ENCODE measurements at regions not wholly inside any gene's neighbourhood (a gene's known extent, or its start where the extent isn't known, plus 50 kb on each side); places are given as distances from the start of the nearest gene placed in this dataset.

DNA sequence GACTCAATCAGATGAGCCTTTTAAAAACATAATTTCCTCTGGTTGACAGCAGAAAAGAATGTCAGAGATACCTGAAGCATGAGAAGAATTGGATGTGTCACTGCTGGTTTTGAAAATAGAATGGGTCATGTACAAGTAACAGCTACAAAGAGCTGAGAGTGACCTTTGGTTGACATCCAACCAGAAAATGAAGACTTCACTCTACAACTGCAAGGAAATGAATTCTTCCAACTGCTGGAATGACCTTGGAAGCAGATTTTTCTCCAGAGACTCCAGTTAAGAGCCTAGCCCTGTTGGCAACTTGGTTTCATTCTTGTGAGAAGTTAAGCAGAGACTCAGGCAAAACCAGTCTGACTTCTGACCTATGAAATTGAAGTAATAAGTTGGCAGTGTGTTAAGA lies 505.9 kb downstream of the SLC16A7 start:
- no peak for TF ChIP-seq CTCF (IDR thresholded peaks at IDR 0.05; ENCODE audit: unreplicated experiment)
- Mint-ChIP-seq H3K27ac (no peak overlapping the region), H3K27me3 (ENCODE audit: low read depth) (no peaks in the 10 kb centered on the region), H3K9me3 (peaks cover 15% of the 10 kb centered on the region), H3K4me3 (no peak overlapping the region), H3K36me3 (no peaks in the 10 kb centered on the region), H3K4me1 (peaks cover 14% of the 10 kb centered on the region)
- no peak for DNase-seq (ENCODE audit: low spot score in 2 of 2, unreplicated experiment in 2 of 2)

- no peaks in the 10 kb centered on the region for H3K36me3 Mint-ChIP-seq
- no peaks in the 10 kb centered on the region for H3K9me3 Mint-ChIP-seq
- H3K27ac Mint-ChIP-seq = no peak overlapping the region
- H3K4me1 Mint-ChIP-seq = peaks cover 7% of the 10 kb centered on the region
- no peak for DNase-seq (ENCODE audit: low spot score in 2 of 2, unreplicated experiment in 2 of 2)
- H3K4me3 Mint-ChIP-seq = no peak overlapping the region
- TF ChIP-seq CTCF (IDR thresholded peaks at IDR 0.05; ENCODE audit: unreplicated experiment) = no peak
- no peaks in the 10 kb centered on the region for H3K27me3 Mint-ChIP-seq (ENCODE audit: low read depth)
Observed at GRCh38 chr12:60106214-60106613, 510.4 kb downstream of the SLC16A7 start.

DNA sequence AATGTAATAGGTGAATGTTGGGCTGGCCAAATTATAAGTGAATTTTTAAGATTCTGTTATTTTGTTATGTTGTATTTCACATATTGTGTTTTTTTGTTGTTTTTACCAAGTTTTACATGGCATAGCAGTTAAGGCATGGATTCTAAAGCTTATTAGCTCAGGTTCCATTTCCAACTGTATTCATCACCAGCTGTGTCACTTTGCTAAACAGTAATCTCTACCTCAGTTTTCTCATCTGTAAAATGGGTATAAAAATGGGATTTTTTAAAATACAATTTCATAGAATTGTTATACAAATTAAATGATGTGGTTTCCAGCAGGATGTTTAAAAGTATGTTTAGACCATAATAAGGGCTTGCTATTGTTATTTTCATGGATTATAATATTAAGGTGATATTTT lies 512.2 kb downstream of the SLC16A7 start:
- no peak for TF ChIP-seq CTCF (IDR thresholded peaks at IDR 0.05; ENCODE audit: unreplicated experiment)
- Mint-ChIP-seq H3K27ac (no peak overlapping the region), H3K27me3 (ENCODE audit: low read depth) (no peaks in the 10 kb centered on the region), H3K4me1 (peaks cover 2% of the 10 kb centered on the region), H3K9me3 (no peaks in the 10 kb centered on the region), H3K4me3 (no peak overlapping the region), H3K36me3 (no peaks in the 10 kb centered on the region)
- no peak for DNase-seq (ENCODE audit: low spot score in 2 of 2, unreplicated experiment in 2 of 2)

DNA sequence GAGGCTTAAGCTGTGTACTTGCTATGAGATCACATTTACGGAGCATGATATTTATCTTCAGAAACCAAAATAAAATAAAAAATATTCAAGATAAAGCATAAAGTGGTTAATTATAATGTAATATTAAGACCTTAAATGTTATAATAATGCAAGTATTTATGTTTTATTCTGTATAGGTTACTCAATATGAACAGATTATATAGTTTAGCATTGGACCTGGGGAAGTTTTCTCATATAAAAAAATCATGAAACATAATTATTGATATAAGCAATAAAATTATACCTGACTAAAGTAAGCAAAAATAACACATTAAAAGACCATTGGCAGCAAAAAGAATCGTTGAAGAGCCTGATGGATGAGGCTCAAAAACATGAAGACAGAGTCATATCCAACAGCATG lies 516.2 kb downstream of the SLC16A7 start:
- Mint-ChIP-seq H3K27ac (no peak overlapping the region), H3K27me3 (ENCODE audit: low read depth) (no peaks in the 10 kb centered on the region), H3K4me1 (no peaks in the 10 kb centered on the region), H3K36me3 (no peaks in the 10 kb centered on the region), H3K4me3 (no peak overlapping the region), H3K9me3 (no peaks in the 10 kb centered on the region)
- TF ChIP-seq CTCF (IDR thresholded peaks at IDR 0.05; ENCODE audit: unreplicated experiment) = no peak
- DNase-seq (ENCODE audit: low spot score in 2 of 2, unreplicated experiment in 2 of 2) = no peak

DNA sequence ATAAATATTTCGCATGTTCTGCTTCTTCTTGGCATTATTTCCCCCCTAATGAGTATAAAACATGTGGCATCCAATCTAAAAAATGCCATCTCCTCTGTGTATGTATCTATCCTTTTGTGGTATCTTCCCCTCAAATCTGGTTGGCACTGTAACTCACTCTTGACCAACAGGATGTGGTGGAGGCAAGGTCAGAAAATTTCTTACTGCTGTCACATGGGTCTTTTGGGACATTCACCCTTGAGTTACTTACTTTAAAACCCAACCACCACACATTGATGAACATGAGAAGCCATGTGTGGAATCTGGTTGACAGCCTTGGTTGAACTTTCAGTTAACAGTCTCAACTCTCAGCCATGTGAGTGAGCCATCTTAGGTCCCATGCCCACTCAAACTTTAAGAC lies 516.9 kb downstream of the SLC16A7 start:
- Mint-ChIP-seq H3K4me1 (no peaks in the 10 kb centered on the region), H3K4me3 (no peak overlapping the region), H3K9me3 (no peaks in the 10 kb centered on the region), H3K36me3 (no peaks in the 10 kb centered on the region), H3K27me3 (ENCODE audit: low read depth) (no peaks in the 10 kb centered on the region), H3K27ac (no peak overlapping the region)
- DNase-seq (ENCODE audit: low spot score in 2 of 2, unreplicated experiment in 2 of 2) = no peak
- no peak for TF ChIP-seq CTCF (IDR thresholded peaks at IDR 0.05; ENCODE audit: unreplicated experiment)

DNA sequence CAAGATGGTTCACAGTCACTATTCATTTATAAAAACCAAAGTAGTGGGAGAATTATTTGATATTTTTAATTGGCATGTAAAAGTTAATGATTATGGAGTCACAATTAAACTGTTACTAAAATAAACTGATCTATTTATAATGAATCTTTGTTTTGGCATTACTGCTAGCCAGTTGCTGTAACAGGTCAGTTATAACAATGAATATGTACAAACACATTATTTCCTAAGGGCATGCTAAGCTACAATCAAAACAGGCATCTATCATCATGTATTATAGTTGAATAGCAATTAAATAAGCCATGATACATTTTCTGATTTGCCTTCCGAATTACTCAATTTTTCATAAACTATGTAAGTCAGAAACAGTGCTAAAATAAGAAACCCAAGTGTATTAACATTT lies 518.3 kb downstream of the SLC16A7 start:
- Mint-ChIP-seq H3K4me1 (no peaks in the 10 kb centered on the region), H3K36me3 (no peaks in the 10 kb centered on the region), H3K4me3 (no peak overlapping the region), H3K27ac (no peak overlapping the region), H3K9me3 (no peaks in the 10 kb centered on the region), H3K27me3 (ENCODE audit: low read depth) (no peaks in the 10 kb centered on the region)
- no peak for DNase-seq (ENCODE audit: low spot score in 2 of 2, unreplicated experiment in 2 of 2)
- no peak for TF ChIP-seq CTCF (IDR thresholded peaks at IDR 0.05; ENCODE audit: unreplicated experiment)
